ENCODE measurements at regions not wholly inside any gene's neighbourhood (a gene's known extent, or its start where the extent isn't known, plus 50 kb on each side); places are given as distances from the start of the nearest gene placed in this dataset.

- CTCF ChIA-PET = interaction anchor here (0.7 kb wide), 1 partner anchor 195 kb away, joined by 3 read pairs; no protein-coding TSS in a partner anchor
These were observed 105.7 kb downstream of the ELAPOR2 start for GRCh38 chr7:86953653-86954336.

DNA sequence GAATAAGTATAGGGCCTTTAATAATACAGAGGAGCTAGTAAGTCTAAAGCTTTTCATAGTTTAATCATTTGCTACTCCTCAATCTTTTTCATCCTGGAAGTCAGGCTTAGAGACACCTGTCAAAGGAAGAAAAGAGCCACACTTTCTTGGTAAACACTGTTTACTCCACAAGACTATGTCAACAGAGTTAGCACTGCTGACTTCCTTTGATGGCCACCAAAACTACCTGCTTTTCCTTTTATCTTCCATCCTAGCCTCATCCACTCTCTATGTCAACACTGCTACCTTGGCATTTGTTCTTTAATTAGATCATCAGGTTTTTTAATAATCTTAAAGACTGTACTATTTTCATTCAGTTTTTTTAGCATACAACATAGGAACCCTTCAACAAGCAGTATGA, 106.2 kb downstream of the ELAPOR2 start:
- Mint-ChIP-seq H3K27ac (no peak overlapping the region), H3K9me3 (ENCODE audit: insufficient read depth) (no peaks in the 10 kb centered on the region), H3K4me3 (no peak overlapping the region), H3K4me1 (ENCODE audit: low read depth) (no peaks in the 10 kb centered on the region), H3K27me3 (ENCODE audit: low read depth) (peaks cover 4% of the 10 kb centered on the region), H3K36me3 (ENCODE audit: low read depth) (no peaks in the 10 kb centered on the region)
- no peak for ATAC-seq
- no peak for DNase-seq
- CTCF ChIA-PET = interaction anchor here (0.7 kb wide), 1 partner anchor 196 kb away, joined by 3 read pairs; no protein-coding TSS in a partner anchor
- POLR2A ChIA-PET = no interaction called here

More at GRCh38 chr7:86953653-86954336, 105.7 kb downstream of the ELAPOR2 start:
- ATAC-seq (no peak), DNase-seq (no peak)
- no peak overlapping the region for H3K4me3 Mint-ChIP-seq
- H3K36me3 Mint-ChIP-seq (ENCODE audit: low read depth) = no peaks in the 10 kb centered on the region
- peaks cover 4% of the 10 kb centered on the region for H3K27me3 Mint-ChIP-seq (ENCODE audit: low read depth)
- POLR2A ChIA-PET = no interaction called here
- no peak overlapping the region for H3K27ac Mint-ChIP-seq
- H3K9me3 Mint-ChIP-seq (ENCODE audit: insufficient read depth) = no peaks in the 10 kb centered on the region
- H3K4me1 Mint-ChIP-seq (ENCODE audit: low read depth) = no peaks in the 10 kb centered on the region

GRCh38 chr7:86951895-86952294, 107.6 kb downstream of the ELAPOR2 start:
- CTCF ChIA-PET = no interaction called here
- H3K9me3 Mint-ChIP-seq (ENCODE audit: insufficient read depth) = no peaks in the 10 kb centered on the region
- no peak overlapping the region for H3K4me3 Mint-ChIP-seq
- POLR2A ChIA-PET = no interaction called here
- no peak overlapping the region for H3K27ac Mint-ChIP-seq
- H3K4me1 Mint-ChIP-seq (ENCODE audit: low read depth) = no peaks in the 10 kb centered on the region
- DNase-seq (no peak), ATAC-seq (no peak)
- H3K36me3 Mint-ChIP-seq (ENCODE audit: low read depth) = no peaks in the 10 kb centered on the region
- peaks cover 3% of the 10 kb centered on the region for H3K27me3 Mint-ChIP-seq (ENCODE audit: low read depth)

DNA sequence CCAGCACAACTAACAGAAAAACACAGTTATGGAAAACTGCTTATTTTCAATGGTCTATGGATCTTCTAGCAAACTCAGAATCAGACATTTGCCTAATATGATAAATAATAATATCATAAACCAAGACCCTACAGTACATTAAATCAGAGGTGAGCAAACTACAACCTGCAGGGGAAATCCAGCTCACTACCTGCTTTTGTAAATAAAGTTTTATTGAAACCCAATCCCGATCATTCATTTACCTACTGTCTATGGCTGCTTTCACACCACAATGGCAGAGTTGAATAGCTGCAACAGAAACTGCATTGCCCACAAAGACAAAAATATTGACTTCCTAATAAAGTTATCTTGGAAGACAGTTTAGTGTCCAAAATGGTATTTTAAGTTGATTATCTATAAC, 108.5 kb downstream of the ELAPOR2 start:
- ChIA-PET POLR2A (no interaction called here), CTCF (interaction anchor here (1.2 to 1.3 kb wide), 2 partner anchors 9 to 28 kb away, joined by 3 to 4 read pairs; no protein-coding TSS in a partner anchor)
- H3K36me3 Mint-ChIP-seq (ENCODE audit: low read depth) = no peaks in the 10 kb centered on the region
- no peak overlapping the region for H3K4me3 Mint-ChIP-seq
- ATAC-seq (no peak), DNase-seq (no peak)
- H3K27ac Mint-ChIP-seq = no peak overlapping the region
- H3K27me3 Mint-ChIP-seq (ENCODE audit: low read depth) = peaks cover 4% of the 10 kb centered on the region
- no peaks in the 10 kb centered on the region for H3K4me1 Mint-ChIP-seq (ENCODE audit: low read depth)
- H3K9me3 Mint-ChIP-seq (ENCODE audit: insufficient read depth) = no peaks in the 10 kb centered on the region

- ATAC-seq (no peak), DNase-seq (no peak)
- Mint-ChIP-seq H3K9me3 (ENCODE audit: insufficient read depth) (no peaks in the 10 kb centered on the region), H3K4me1 (ENCODE audit: low read depth) (no peaks in the 10 kb centered on the region), H3K36me3 (ENCODE audit: low read depth) (no peaks in the 10 kb centered on the region), H3K27me3 (ENCODE audit: low read depth) (peaks cover 3% of the 10 kb centered on the region), H3K4me3 (no peak overlapping the region), H3K27ac (no peak overlapping the region)
- CTCF ChIA-PET = interaction anchor here (0.9 to 1.3 kb wide), 3 partner anchors 9 to 109 kb away, joined by 3 to 4 read pairs (median 3); partner anchors contain the start of gene ELAPOR2
- POLR2A ChIA-PET = no interaction called here
These were observed 109.1 kb downstream of the ELAPOR2 start for GRCh38 chr7:86950360-86950759.

DNA sequence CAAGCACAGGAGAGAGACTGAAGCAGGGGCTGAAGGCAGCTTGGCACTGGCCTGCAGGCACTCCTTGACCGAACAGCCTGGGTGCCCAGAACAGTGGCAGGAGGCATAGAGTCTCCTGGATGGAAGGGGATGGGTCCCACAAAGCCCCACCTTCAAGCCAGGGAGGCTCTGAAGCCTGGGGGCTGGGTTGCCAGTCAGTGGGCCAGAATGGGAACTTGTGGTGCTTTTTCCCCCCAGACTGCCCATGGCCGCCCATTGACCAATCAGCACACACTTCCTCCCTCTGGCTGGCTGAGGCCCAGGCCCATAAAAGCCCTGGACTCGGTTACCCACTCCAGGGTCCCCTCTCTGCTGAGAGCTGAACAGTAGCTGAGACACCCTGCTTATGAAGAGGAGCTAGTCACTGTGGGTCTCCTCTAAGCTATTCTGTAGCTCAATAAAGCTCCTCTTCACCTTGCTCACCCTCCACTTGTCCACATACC, 109.6 kb downstream of the ELAPOR2 start:
- H3K4me1 Mint-ChIP-seq (ENCODE audit: low read depth) = no peaks in the 10 kb centered on the region
- H3K27ac Mint-ChIP-seq = no peak overlapping the region
- no peaks in the 10 kb centered on the region for H3K36me3 Mint-ChIP-seq (ENCODE audit: low read depth)
- peaks cover 5% of the 10 kb centered on the region for H3K27me3 Mint-ChIP-seq (ENCODE audit: low read depth)
- no peak for ATAC-seq
- ChIA-PET CTCF (interaction anchor here (0.9 to 1.3 kb wide), 3 partner anchors 10 to 109 kb away, joined by 3 to 4 read pairs (median 3); partner anchors contain the start of gene ELAPOR2), POLR2A (no interaction called here)
- no peaks in the 10 kb centered on the region for H3K9me3 Mint-ChIP-seq (ENCODE audit: insufficient read depth)
- no peak for DNase-seq
- no peak overlapping the region for H3K4me3 Mint-ChIP-seq

DNA sequence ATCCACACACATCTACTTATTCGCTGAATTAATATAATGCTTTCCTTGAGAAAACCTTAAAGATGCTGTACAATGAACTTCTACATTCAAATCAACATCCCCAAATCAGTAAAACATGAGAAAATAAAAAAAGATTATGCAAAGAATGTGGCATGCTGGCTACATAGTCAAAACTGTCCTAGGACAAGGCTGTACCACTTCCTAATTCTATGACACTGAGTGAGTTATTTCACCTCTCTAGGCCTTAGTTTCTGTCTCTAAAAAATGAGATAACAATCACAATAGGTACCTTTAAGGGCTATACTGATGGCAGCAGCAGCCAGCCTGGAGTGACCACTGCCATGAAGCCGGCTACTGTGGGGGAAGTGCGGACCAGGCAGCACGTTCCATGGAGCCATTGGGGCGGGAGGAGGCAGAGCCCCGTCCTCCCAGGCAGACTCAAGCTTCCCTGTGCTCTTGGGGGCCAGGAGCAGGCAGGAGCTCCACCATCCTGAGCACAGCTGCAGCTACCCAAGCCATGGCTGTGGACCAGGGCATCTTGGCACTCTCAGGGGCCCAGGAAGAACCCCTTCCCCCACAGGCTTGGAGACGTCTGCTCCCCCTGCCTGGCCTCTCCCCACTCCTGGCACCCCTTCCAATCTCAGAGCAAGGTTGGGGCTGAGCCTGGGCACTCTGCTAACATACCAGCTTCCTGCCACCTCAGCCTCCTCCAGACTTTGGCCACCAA, 110.2 kb downstream of the ELAPOR2 start:
- CTCF ChIA-PET = interaction anchor here (1.3 kb wide), 1 partner anchor 11 kb away, joined by 4 read pairs; no protein-coding TSS in a partner anchor

DNA sequence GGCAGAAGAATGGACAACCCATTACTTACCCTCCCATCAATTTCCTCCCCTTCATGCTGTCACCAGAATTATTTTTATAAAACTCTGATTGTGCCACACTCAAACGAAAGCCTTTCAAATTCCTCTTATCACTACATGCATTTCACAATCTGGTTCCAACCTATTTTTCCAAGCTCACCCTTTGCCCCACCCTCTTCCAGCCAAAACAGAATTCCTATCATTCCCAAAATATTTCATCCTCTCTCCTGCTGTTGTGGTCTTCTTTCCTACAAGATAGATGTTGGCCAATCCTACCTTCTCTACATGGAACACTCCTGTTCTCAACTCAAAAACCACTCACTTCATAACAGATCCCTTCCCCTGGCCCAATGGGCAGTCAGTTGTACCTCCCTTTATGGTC, 111.5 kb downstream of the ELAPOR2 start:
- no peaks in the 10 kb centered on the region for H3K4me1 Mint-ChIP-seq (ENCODE audit: low read depth)
- CTCF ChIA-PET = interaction anchor here (2.6 kb wide), 1 partner anchor 200 kb away, joined by 10 read pairs; no protein-coding TSS in a partner anchor
- POLR2A ChIA-PET = interaction anchor here (1.6 kb wide), 1 partner anchor 204 kb away, joined by 4 read pairs; the partner anchor contains the start of gene DMTF1
- no peak for ATAC-seq
- no peak for DNase-seq
- no peak overlapping the region for H3K27ac Mint-ChIP-seq
- H3K9me3 Mint-ChIP-seq (ENCODE audit: insufficient read depth) = no peaks in the 10 kb centered on the region
- H3K4me3 Mint-ChIP-seq = no peak overlapping the region
- peaks cover 7% of the 10 kb centered on the region for H3K27me3 Mint-ChIP-seq (ENCODE audit: low read depth)
- no peaks in the 10 kb centered on the region for H3K36me3 Mint-ChIP-seq (ENCODE audit: low read depth)

More for the DNA sequence above, 110.2 kb downstream of the ELAPOR2 start:
- Mint-ChIP-seq H3K27ac (no peak overlapping the region), H3K36me3 (ENCODE audit: low read depth) (no peaks in the 10 kb centered on the region), H3K27me3 (ENCODE audit: low read depth) (peaks cover 5% of the 10 kb centered on the region), H3K4me1 (ENCODE audit: low read depth) (no peaks in the 10 kb centered on the region), H3K4me3 (no peak overlapping the region), H3K9me3 (ENCODE audit: insufficient read depth) (no peaks in the 10 kb centered on the region)
- POLR2A ChIA-PET = interaction anchor here (1.6 kb wide), 1 partner anchor 203 kb away, joined by 4 read pairs; the partner anchor contains the start of gene DMTF1
- DNase-seq (no peak), ATAC-seq (no peak)

DNA sequence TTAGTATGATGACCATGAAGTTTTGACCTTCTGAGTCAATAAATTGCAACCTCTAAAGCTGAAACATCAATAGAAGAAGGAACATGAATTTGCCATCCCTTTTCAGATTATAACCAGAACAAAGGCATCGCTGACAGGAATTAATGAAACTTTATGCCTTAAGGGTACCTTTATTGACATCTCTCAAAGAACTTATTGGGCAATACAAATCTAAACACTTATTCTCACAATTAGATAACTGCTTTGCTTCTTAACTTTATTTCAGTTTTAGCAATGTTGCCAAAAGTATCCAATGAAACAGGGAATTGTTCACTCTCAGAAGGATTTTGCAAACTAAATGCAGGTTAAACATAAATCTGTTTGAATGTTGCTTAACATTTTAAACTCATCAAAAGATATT, 116.0 kb downstream of the ELAPOR2 start:
- DNase-seq (no peak), ATAC-seq (no peak)
- no peaks in the 10 kb centered on the region for H3K36me3 Mint-ChIP-seq (ENCODE audit: low read depth)
- H3K27me3 Mint-ChIP-seq (ENCODE audit: low read depth) = peaks cover 10% of the 10 kb centered on the region
- H3K9me3 Mint-ChIP-seq (ENCODE audit: insufficient read depth) = no peaks in the 10 kb centered on the region
- H3K4me3 Mint-ChIP-seq = no peak overlapping the region
- H3K4me1 Mint-ChIP-seq (ENCODE audit: low read depth) = no peaks in the 10 kb centered on the region
- H3K27ac Mint-ChIP-seq = no peak overlapping the region
- ChIA-PET POLR2A (interaction anchor here (0.5 kb wide), 1 partner anchor 1660 kb away, joined by 3 read pairs; no protein-coding TSS in a partner anchor), CTCF (interaction anchor here (1.8 to 6.0 kb wide), 3 partner anchors 10 to 204 kb away, joined by 3 to 43 read pairs (median 8); no protein-coding TSS in a partner anchor)

- ATAC-seq = no peak
- POLR2A ChIA-PET = interaction anchor here (0.5 kb wide), 1 partner anchor 1660 kb away, joined by 3 read pairs; no protein-coding TSS in a partner anchor
- CTCF ChIA-PET = interaction anchor here (1.8 to 6.0 kb wide), 4 partner anchors 9 to 294 kb away, joined by 3 to 43 read pairs (median 8); no protein-coding TSS in a partner anchor
- Mint-ChIP-seq H3K27me3 (ENCODE audit: low read depth) (peaks cover 10% of the 10 kb centered on the region), H3K9me3 (ENCODE audit: insufficient read depth) (no peaks in the 10 kb centered on the region), H3K4me1 (ENCODE audit: low read depth) (no peaks in the 10 kb centered on the region), H3K4me3 (no peak overlapping the region), H3K36me3 (ENCODE audit: low read depth) (no peaks in the 10 kb centered on the region), H3K27ac (no peak overlapping the region)
- DNase-seq = no peak
These were observed 116.5 kb downstream of the ELAPOR2 start for GRCh38 chr7:86942995-86943394.

DNA sequence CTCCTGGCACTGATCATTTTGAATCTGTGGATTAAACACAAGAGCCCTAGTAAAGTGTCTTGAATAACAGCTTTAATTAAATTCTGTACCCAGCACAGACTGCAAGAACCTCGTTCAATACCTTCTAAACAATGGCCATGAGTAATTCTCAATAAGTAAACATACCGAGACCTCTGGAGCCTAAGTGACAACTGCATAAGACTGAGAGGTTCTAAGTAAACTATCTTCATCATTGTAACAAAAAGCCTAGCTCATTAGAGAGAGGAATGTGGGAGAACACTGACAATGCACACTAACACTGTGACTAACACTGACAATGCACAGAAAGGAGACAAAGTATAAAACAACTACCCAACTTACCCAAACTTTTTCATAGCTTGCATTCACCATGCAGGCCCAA, 117.4 kb downstream of the ELAPOR2 start:
- no peaks in the 10 kb centered on the region for H3K4me1 Mint-ChIP-seq (ENCODE audit: low read depth)
- no peak overlapping the region for H3K4me3 Mint-ChIP-seq
- POLR2A ChIA-PET = no interaction called here

More for the DNA sequence above, 117.4 kb downstream of the ELAPOR2 start:
- Mint-ChIP-seq H3K27ac (no peak overlapping the region), H3K9me3 (ENCODE audit: insufficient read depth) (no peaks in the 10 kb centered on the region), H3K36me3 (ENCODE audit: low read depth) (no peaks in the 10 kb centered on the region), H3K27me3 (ENCODE audit: low read depth) (peaks cover 10% of the 10 kb centered on the region)
- DNase-seq (no peak), ATAC-seq (no peak)
- CTCF ChIA-PET = interaction anchor here (1.4 to 6.0 kb wide), 6 partner anchors 8 to 294 kb away, joined by 3 to 43 read pairs (median 6); no protein-coding TSS in a partner anchor
